Spleen (tissue), 7 donors: ENCODE measurements at regions not wholly inside any gene's neighbourhood (a gene's known extent, or its start where the extent isn't known, plus 50 kb on each side); places are given as distances from the start of the nearest gene placed in this dataset.

Source experiments
- POLR2A ChIP-seq, 3 donors: fragments of 450-650 bp; IDR thresholded peaks; one replicate each; pipeline ENCODE4 v1.5.1; 2017; ENCODE audit warnings: antibody characterized with exemption in 3 of 3, mild to moderate bottlenecking in 1 of 3
- POLR2AphosphoS5 ChIP-seq, 3 donors: sonication (generic); formaldehyde crosslinking; IDR thresholded peaks; one replicate each; pipeline ENCODE4 v1.5.1; 2017; ENCODE audit warnings: antibody characterized with exemption in 3 of 3
- TF ChIP-seq, protein P1 (sequence below), 11 experiments: fragments of 200-600 bp in 7 of 11; fragments of 450-650 bp in 4 of 11; sonication (generic) in 4 of 11; IDR thresholded peaks in 8 of 11; conservative IDR thresholded peaks in 3 of 11; 1 replicate in 7 of 11; 2 replicates in 4 of 11; pipeline versions ENCODE4 v1.4.0 to v1.8.0; 2016 to 2021; ENCODE audit warnings: antibody characterized with exemption in 11 of 11, inconsistent platforms in 4 of 11, mild to moderate bottlenecking in 1 of 11
- donor health status: DM: no; HTN: no; CAD: no; lungs with moderate emphysema.
- donor health status: DM: no; HTN: no; CAD: no.
- donor health status: DM: no; HTN: no; CAD: no.

- TF ChIP-seq, protein P1, sequence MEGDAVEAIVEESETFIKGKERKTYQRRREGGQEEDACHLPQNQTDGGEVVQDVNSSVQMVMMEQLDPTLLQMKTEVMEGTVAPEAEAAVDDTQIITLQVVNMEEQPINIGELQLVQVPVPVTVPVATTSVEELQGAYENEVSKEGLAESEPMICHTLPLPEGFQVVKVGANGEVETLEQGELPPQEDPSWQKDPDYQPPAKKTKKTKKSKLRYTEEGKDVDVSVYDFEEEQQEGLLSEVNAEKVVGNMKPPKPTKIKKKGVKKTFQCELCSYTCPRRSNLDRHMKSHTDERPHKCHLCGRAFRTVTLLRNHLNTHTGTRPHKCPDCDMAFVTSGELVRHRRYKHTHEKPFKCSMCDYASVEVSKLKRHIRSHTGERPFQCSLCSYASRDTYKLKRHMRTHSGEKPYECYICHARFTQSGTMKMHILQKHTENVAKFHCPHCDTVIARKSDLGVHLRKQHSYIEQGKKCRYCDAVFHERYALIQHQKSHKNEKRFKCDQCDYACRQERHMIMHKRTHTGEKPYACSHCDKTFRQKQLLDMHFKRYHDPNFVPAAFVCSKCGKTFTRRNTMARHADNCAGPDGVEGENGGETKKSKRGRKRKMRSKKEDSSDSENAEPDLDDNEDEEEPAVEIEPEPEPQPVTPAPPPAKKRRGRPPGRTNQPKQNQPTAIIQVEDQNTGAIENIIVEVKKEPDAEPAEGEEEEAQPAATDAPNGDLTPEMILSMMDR (IDR thresholded peaks at IDR 0.05 in 8 of 11, conservative IDR thresholded peaks at IDR 0.05 in 3 of 11): no peak
- TF ChIP-seq POLR2A (IDR thresholded peaks at IDR 0.05) (no peak), POLR2AphosphoS5 (IDR thresholded peaks at IDR 0.05) (no peak)
Measured at GRCh38 chr14:75226755-75227544, 50.5 kb upstream of the TMED10 start.
